Fibroblast of skin of left biceps (primary cell): ENCODE measurements at regions not wholly inside any gene's neighbourhood (a gene's known extent, or its start where the extent isn't known, plus 50 kb on each side); places are given as distances from the start of the nearest gene placed in this dataset.
"Not testable (repeated sequence)": the region's sequence is repeated elsewhere in the genome, so short reads cannot be mapped to it uniquely, and the experiment has no call there.

Experiments used
- DNase-seq, 2 experiments: peaks; one replicate each; pipeline ENCODE4 v3.0.0-alpha.2; 2013; ENCODE audit warnings: low read depth in 2 of 2

DNA sequence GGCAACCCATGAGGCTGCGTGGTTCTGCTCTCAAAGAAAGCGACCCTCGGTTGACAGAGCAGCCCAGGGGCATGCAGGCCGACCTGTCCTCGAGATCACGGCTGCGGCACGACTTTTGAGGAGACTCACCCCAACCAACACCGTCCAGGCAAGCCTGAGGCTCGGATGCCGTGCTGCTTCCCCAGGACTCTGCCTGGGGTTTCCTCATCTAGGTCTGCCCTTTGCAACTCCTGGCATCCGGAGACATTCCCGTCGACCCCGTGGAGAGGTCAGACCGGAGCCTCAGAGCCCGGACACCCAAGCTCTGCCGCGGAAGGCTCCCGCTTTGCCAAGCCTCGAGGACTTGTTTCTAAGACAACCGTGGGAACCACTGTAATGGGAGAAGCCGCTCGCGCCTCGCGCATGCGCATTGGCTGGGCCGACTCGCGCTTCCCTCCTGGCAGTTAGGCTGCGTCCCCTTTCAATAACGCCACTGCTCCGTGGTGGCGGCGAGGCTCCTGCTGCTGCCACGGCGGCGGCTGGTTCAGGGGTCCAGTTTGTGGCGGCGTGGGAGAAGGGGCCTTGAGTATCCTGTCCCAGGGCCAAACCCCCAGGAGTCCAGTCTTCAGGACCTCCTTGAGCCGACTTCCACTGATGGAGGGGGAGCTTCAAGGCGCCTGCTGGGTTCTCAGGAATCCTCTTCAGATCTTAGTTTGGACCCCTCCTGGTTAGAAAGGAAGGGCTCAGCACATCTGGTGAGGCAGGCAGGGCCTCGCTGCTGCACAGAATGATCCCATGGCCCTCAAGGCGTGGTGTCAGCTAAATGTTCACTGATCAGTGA lies 101.7 kb upstream of the ZNF337 start:
- DNase-seq = not testable (repeated sequence)

DNA sequence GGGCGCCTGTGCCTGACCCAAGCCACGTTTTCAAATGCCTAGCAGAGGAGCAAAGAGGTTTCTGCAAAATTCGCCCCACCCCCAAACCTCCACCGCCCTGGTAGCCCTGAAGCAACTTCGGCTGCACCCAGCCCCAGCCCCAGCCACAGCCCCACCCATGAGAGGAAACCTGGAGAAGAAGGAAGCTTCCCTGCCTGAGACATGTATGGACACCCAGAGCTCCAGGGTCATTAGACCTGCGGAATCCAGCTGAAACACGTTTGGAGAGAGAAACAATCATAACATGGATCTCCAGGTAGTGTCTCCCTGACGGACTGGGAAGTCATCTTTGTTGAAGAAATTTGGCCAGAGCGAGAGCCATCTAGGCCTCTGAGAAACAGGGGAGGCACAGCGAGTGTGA lies 100.4 kb upstream of the ZNF337 start:
- not testable (repeated sequence) for DNase-seq

GRCh38 chr20:25777241-25777640 lies 80.6 kb upstream of the ZNF337 start:
- not testable (repeated sequence) for DNase-seq

DNA sequence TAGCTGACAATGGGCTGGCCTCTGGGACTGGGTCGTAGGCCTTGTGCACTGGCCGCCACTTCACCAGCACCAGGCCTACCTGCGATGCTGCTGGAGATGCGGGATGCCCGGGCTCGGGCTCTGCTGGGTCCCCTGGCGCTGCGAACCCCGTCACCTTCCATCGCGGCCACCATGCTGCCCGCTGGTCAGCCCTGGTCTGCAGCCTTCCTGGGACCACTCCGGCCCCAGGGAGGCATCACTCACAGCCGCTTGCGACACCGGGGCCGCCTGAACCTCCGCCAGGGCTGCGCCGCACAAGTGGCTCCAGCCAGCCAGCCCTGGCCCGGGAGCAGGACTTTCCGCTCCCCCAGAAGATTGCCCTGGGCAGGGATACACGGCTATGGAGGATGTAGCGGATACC lies 78.1 kb upstream of the ZNF337 start:
- DNase-seq = not testable (repeated sequence)

GRCh38 chr20:25774203-25774602 lies 77.5 kb upstream of the ZNF337 start:
- not testable (repeated sequence) for DNase-seq

DNA sequence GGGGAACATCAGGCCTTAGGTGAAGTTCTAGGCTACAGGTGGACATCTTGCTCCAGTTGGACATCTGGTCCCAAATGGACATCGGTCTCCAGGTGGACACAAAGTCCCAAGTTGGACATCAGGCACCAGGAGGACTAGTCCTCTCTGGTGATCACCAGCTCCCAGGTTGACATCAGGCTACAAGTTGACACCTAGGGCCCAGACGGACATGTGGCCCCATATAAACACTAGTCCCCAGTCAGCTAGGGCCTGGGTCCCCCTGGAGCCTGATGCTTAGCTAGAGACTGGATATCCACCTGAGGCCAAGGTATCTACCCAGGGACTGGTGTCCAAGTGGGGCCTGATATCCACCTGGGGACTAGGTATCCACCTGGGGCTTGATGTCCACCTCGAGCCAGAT lies 75.8 kb upstream of the ZNF337 start:
- DNase-seq = not testable (repeated sequence)

- DNase-seq = not testable (repeated sequence)
Measured at GRCh38 chr20:25771818-25772217, 75.2 kb upstream of the ZNF337 start.

DNA sequence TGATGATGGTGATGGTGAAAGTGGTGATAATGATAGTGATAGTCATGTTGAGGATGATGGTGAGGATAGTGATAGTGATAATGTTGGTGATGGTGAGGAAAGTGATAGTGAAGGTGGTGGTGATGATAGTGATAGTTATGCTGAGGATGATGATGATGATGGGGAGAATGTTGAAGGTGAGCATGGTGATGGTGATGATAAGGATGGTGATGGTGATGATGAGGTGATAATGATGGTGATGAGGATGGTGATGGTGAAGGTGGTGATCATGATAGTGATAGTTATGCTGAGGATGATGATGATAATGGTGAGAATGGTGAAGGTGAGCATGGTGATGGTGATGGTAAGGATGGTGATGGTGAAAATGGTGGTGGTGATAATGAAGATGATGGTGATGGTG lies 64.9 kb upstream of the ZNF337 start:
- DNase-seq = no peak

DNA sequence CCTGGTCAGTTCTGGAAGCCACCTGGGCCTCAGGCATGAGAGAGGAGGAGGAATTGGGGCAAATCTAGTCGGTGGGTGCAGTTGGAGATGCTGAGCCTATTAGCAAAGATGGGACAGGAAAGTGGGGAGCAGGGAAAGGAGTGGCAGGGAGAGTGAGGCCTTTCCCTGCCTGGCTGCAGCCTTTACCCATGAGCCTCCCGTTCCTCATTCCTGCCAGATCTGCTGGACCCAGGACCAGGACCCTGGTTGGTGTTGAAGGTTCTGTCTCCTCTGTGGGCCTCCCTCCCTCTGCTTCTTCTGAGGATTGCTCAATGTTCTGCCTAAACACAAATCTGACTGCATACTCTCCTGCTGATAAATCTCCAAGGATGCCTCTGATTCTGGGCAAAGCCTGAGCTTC lies 64.4 kb upstream of the ZNF337 start:
- DNase-seq = not testable (repeated sequence)

DNA sequence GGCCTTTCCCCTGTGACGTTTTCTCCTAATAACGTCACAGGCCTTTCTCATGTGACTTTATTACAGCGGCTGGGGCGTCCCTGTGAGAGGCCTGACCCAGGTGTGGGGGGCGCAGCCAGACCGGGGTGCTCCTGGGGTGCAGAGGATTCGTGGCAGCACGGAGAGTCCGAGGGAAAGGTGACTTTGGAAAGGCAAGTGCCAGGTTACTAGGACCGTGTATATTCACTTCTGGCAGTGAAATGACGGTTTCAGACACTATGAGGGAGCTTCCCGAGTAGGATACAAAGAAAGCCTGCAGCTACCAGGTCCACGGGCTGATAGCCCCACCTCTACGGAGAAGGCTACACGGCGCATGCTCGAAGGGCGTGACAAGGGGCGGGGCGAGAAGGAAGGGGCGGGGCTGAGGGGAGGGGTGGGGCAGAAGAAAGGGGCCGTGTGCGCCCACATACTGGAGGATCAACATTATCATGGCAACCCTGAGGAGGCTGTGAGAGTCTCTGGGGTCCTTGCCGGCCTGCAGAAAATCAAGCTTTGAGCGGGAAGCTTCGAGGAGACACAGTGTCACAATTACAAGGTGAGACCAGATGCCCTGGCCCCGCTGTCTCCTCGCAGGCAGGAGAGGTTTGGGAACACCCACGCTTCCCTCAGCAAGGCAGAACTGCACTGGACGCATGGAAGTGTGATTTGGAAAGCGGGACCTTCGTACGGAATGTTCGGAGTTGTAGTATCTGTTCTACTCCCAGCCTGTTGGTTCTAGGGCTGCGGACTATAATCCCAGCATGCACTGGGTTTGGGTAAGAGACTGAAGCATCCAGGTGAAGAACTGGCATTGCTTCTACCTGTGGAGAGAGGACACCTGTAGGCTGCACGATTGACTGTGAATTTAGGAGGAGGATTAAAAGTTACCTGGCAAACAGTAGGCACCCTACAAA lies 54.4 kb upstream of the ZNF337 start:
- peak; percentile 13 to 15 for DNase-seq

- DNase-seq = no peak
Measured at GRCh38 chr20:25750220-25750764, 53.6 kb upstream of the ZNF337 start.

DNA sequence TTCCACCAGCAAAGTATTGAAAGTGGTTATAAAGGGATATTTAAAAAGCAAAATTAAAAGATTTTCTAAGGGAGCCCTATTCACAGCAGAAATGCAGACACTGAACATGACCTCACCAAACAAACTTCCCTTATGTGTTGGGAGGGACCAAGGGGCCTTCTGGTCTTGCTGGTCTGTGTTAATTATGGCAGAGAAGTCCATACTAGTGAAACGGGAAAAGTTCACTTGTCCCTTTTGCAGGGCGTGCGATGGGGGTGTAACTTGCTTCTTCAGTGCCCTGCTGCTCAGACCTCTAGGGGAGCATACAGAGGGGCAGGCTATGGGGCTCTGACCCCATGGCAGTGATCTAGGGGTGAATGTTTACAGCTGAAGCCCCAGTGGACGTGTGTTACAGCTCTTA lies 53.0 kb upstream of the ZNF337 start:
- no peak for DNase-seq
